SK-N-SH (cell line): ENCODE measurements at regions not wholly inside any gene's neighbourhood (a gene's known extent, or its start where the extent isn't known, plus 50 kb on each side); places are given as distances from the start of the nearest gene placed in this dataset.

ENCODE experiments used
- CTCF ChIA-PET: fragments of 300-600, 350-600 bp; formaldehyde crosslinking; extraction: SDS; loops from one replicate; lab custom pipeline; 2021; lab: Yijun Ruan, JAX
- POLR2A ChIA-PET: fragments of 350-600 bp; sonication (Branson Sonifier 250); formaldehyde crosslinking; extraction: SDS; loops from one replicate; lab custom pipeline; 2020; ENCODE audit warnings: antibody characterized with exemption, inconsistent platforms; lab: Yijun Ruan, JAX
- DNase-seq: peaks from one replicate; pipeline ENCODE4 v3.0.0; 2012
- H2AFZ ChIP-seq: fragments of 200-600 bp; sonication (generic); 2 replicates; pipeline ENCODE4 v1.8.1; 2016; ENCODE audit warnings: antibody characterized with exemption, mild to moderate bottlenecking, low read depth
- H3F3A ChIP-seq: fragments of 200-600 bp; sonication (generic); replicated peaks from 2 replicates; pipeline ENCODE3; 2016; ENCODE audit warnings: antibody characterized with exemption, mild to moderate bottlenecking; ENCODE audit not compliant: insufficient read depth
- H3K27ac ChIP-seq, 2 experiments: fragments of 200-500 bp in 1 of 2; fragments of 200-600 bp in 1 of 2; sonication (Bioruptor generic) in 1 of 2; sonication (generic), shearing (Covaris generic) in 1 of 2; 2 replicates each; pipeline versions ENCODE4 v1.5.1 to v1.6.1; 2014 to 2016; ENCODE audit warnings: low read depth in 2 of 2, inconsistent platforms in 1 of 2, low read length in 1 of 2, mild to moderate bottlenecking in 1 of 2, mixed read lengths in 1 of 2
- H3K27me3 ChIP-seq: fragments of 200-600 bp; sonication (generic), shearing (Covaris generic); 2 replicates; pipeline ENCODE4 v1.6.1; 2016; ENCODE audit warnings: mixed run types; ENCODE audit not compliant: insufficient read depth
- H3K36me3 ChIP-seq, 2 experiments: fragments of 200-500 bp in 1 of 2; fragments of 200-600 bp in 1 of 2; sonication (Bioruptor generic) in 1 of 2; sonication (generic) in 1 of 2; replicated peaks in 1 of 2; 2 replicates each; pipeline versions ENCODE3 to v1.5.1; 2014 to 2016; ENCODE audit warnings: low read length in 1 of 2, mild to moderate bottlenecking in 1 of 2; ENCODE audit not compliant: insufficient read depth in 2 of 2, control insufficient read depth in 1 of 2
- H3K4me1 ChIP-seq, 2 experiments: fragments of 200-500 bp in 1 of 2; fragments of 200-600 bp in 1 of 2; sonication (Bioruptor generic) in 1 of 2; sonication (generic), shearing (Covaris generic) in 1 of 2; 2 replicates each; pipeline versions ENCODE4 v1.5.1 to v1.6.1; 2014 to 2016; ENCODE audit warnings: low read depth in 1 of 2, low read length in 1 of 2, mixed run types in 1 of 2; ENCODE audit not compliant: insufficient read depth in 2 of 2, control insufficient read depth in 1 of 2
- H3K4me2 ChIP-seq: fragments of 200-600 bp; sonication (generic), shearing (Covaris generic); 2 replicates; pipeline ENCODE4 v1.6.1; 2017; ENCODE audit warnings: mixed run types
- H3K4me3 ChIP-seq, 2 experiments: fragments of 200-500 bp in 1 of 2; fragments of 200-600 bp in 1 of 2; sonication (Bioruptor generic) in 1 of 2; sonication (generic), shearing (Covaris generic) in 1 of 2; 2 replicates each; pipeline versions ENCODE4 v1.5.1 to v1.8.1; 2014 to 2016; ENCODE audit warnings: low read depth in 2 of 2, inconsistent platforms in 1 of 2, low read length in 1 of 2, mild to moderate bottlenecking in 1 of 2, mixed read lengths in 1 of 2, moderate library complexity in 1 of 2
- H3K79me2 ChIP-seq: fragments of 200-600 bp; sonication (generic); 2 replicates; pipeline ENCODE4 v1.8.1; 2017; ENCODE audit warnings: mild to moderate bottlenecking; ENCODE audit not compliant: insufficient read depth
- H3K9ac ChIP-seq: fragments of 200-600 bp; sonication (generic); 2 replicates; pipeline ENCODE4 v1.6.1; 2017; ENCODE audit warnings: mixed run types
- H3K9me2 ChIP-seq: fragments of 200-600 bp; sonication (generic); 2 replicates; pipeline ENCODE4 v1.6.1; 2017; ENCODE audit warnings: mixed run types
- H3K9me3 ChIP-seq: fragments of 200-600 bp; sonication (generic); 2 replicates; pipeline ENCODE4 v1.6.1; 2017; ENCODE audit warnings: mixed run types, mild to moderate bottlenecking, moderate library complexity
- H4K20me1 ChIP-seq: fragments of 200-600 bp; sonication (generic); 2 replicates; pipeline ENCODE4 v1.6.1; 2017; ENCODE audit warnings: mild to moderate bottlenecking, mixed run types; ENCODE audit not compliant: insufficient read depth
- EP300 ChIP-seq, 2 experiments: IDR thresholded peaks; 2 replicates each; pipeline versions ENCODE4 v1.4.0 to v1.6.1; 2012; ENCODE audit warnings: borderline replicate concordance in 1 of 2, low read depth in 1 of 2, low read length in 1 of 2
- FOSL2 ChIP-seq: IDR thresholded peaks from 2 replicates; pipeline ENCODE4 v1.4.0; 2012; ENCODE audit warnings: low read depth, mild to moderate bottlenecking, moderate library complexity, borderline replicate concordance
- FOXM1 ChIP-seq: IDR thresholded peaks from 2 replicates; pipeline ENCODE4 v1.4.0; 2012; ENCODE audit warnings: low read depth, mild to moderate bottlenecking
- GATA2 ChIP-seq: sonication (generic); formaldehyde crosslinking; IDR thresholded peaks from 2 replicates; pipeline ENCODE4 v1.5.0; 2020; ENCODE audit warnings: mild to moderate bottlenecking, missing genetic modification reagents
- MAX ChIP-seq: IDR thresholded peaks from 2 replicates; pipeline ENCODE4 v1.4.0; 2012; ENCODE audit warnings: low read depth
- MEF2A ChIP-seq: IDR thresholded peaks from 2 replicates; pipeline ENCODE4 v1.4.0; 2012; ENCODE audit warnings: low read depth, borderline replicate concordance
- POLR2AphosphoS5 ChIP-seq: IDR thresholded peaks from 2 replicates; pipeline ENCODE4 v1.6.1; 2012; ENCODE audit warnings: low read depth, low read length
- REST ChIP-seq: IDR thresholded peaks from 2 replicates; pipeline ENCODE4 v1.6.1; 2012; ENCODE audit warnings: mild to moderate bottlenecking, low read depth, low read length, moderate library complexity
- RFX5 ChIP-seq: IDR thresholded peaks from 2 replicates; pipeline ENCODE4 v1.6.1; 2012; ENCODE audit warnings: mild to moderate bottlenecking, improper control_type of control experiment, low read length
- SIN3A ChIP-seq: IDR thresholded peaks from 2 replicates; pipeline ENCODE4 v1.6.1; 2012; ENCODE audit warnings: low read depth, mild to moderate bottlenecking, low read length, moderate library complexity, borderline replicate concordance
- TCF12 ChIP-seq: IDR thresholded peaks from 2 replicates; pipeline ENCODE4 v1.4.0; 2012
- TEAD4 ChIP-seq: IDR thresholded peaks from 2 replicates; pipeline ENCODE4 v1.4.0; 2012; ENCODE audit warnings: mild to moderate bottlenecking, borderline replicate concordance; ENCODE audit not compliant: insufficient read depth
- USF2 ChIP-seq: fragments of 150-350 bp; IDR thresholded peaks from 2 replicates; pipeline ENCODE4 v1.6.1; 2017; ENCODE audit warnings: antibody characterized with exemption, low read length, low read depth, borderline replicate concordance
- WGBS: methylation state at CpG from one replicate; pipeline ENCODE4 v1.1.6; 2017; ENCODE audit warnings: low lambda C conversion rate; 5-methylcytosine and 5-hydroxymethylcytosine counted together
- TF ChIP-seq, protein P1 (sequence below): IDR thresholded peaks from 2 replicates; pipeline ENCODE4; 2012
- TF ChIP-seq, protein P2 (sequence below): IDR thresholded peaks from 2 replicates; pipeline ENCODE4 v1.4.0; 2012; ENCODE audit warnings: low read depth, borderline replicate concordance

- Histone ChIP-seq H3K4me1 (no peaks in the 10 kb centered on the region), H3K27ac (no peak overlapping the region), H3K9me3 (no peaks in the 10 kb centered on the region), H3K36me3 (no peaks in the 10 kb centered on the region), H3F3A (no peaks in the 10 kb centered on the region), H3K79me2 (no peaks in the 10 kb centered on the region), H3K9me2 (no peaks in the 10 kb centered on the region), H4K20me1 (no peaks in the 10 kb centered on the region), H3K9ac (no peak overlapping the region), H2AFZ (no peak overlapping the region), H3K4me2 (no peak overlapping the region), H3K4me3 (no peak overlapping the region), H3K27me3 (no peaks in the 10 kb centered on the region)
- DNase-seq = no peak
- TF ChIP-seq, protein P1, sequence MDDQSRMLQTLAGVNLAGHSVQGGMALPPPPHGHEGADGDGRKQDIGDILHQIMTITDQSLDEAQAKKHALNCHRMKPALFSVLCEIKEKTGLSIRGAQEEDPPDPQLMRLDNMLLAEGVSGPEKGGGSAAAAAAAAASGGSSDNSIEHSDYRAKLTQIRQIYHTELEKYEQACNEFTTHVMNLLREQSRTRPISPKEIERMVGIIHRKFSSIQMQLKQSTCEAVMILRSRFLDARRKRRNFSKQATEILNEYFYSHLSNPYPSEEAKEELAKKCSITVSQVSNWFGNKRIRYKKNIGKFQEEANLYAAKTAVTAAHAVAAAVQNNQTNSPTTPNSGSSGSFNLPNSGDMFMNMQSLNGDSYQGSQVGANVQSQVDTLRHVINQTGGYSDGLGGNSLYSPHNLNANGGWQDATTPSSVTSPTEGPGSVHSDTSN = no peak
- no peak for TF ChIP-seq REST
- no peak for TF ChIP-seq TEAD4
- WGBS = 16% methylated on average over 2 of the region's 2 CpGs
- ChIA-PET CTCF (no interaction called here), POLR2A (no interaction called here)
These were observed 431.6 kb downstream of the ICE1 start for GRCh38 chr5:5854087-5854486.

- Histone ChIP-seq H2AFZ (no peak overlapping the region), H3K4me3 (no peak overlapping the region), H3K4me2 (no peak overlapping the region), H3K4me1 (no peaks in the 10 kb centered on the region), H3K9me2 (no peaks in the 10 kb centered on the region), H3K27ac (no peak overlapping the region), H4K20me1 (no peaks in the 10 kb centered on the region), H3K9me3 (0 out of 2 replicates have a peak, but pooled peaks cover under 1% of the 10 kb centered on the region), H3K9ac (no peak overlapping the region), H3K27me3 (no peaks in the 10 kb centered on the region), H3K79me2 (no peaks in the 10 kb centered on the region), H3F3A (no peaks in the 10 kb centered on the region), H3K36me3 (no peaks in the 10 kb centered on the region)
- ChIA-PET CTCF (no interaction called here), POLR2A (no interaction called here)
- 71% methylated on average over 12 of the region's 12 CpGs for WGBS
- DNase-seq = no peak
- no peak for TF ChIP-seq SIN3A
- TF ChIP-seq MAX = no peak
- TF ChIP-seq USF2 = no peak
- no peak for TF ChIP-seq REST
- no peak for TF ChIP-seq POLR2AphosphoS5
- TF ChIP-seq RFX5 = no peak
- no peak for TF ChIP-seq FOXM1
- TF ChIP-seq, protein P2, sequence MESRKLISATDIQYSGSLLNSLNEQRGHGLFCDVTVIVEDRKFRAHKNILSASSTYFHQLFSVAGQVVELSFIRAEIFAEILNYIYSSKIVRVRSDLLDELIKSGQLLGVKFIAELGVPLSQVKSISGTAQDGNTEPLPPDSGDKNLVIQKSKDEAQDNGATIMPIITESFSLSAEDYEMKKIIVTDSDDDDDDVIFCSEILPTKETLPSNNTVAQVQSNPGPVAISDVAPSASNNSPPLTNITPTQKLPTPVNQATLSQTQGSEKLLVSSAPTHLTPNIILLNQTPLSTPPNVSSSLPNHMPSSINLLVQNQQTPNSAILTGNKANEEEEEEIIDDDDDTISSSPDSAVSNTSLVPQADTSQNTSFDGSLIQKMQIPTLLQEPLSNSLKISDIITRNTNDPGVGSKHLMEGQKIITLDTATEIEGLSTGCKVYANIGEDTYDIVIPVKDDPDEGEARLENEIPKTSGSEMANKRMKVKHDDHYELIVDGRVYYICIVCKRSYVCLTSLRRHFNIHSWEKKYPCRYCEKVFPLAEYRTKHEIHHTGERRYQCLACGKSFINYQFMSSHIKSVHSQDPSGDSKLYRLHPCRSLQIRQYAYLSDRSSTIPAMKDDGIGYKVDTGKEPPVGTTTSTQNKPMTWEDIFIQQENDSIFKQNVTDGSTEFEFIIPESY = no peak
- TF ChIP-seq TCF12 = no peak
- no peak for TF ChIP-seq GATA2 (CRISPR knock-in tag)
- no peak for TF ChIP-seq FOSL2
- TF ChIP-seq MEF2A = no peak
- TF ChIP-seq EP300 (IDR thresholded peaks at IDR 0.05; ENCODE audit: borderline replicate concordance in 1 of 2, low read depth in 1 of 2, low read length in 1 of 2) = no peak
- no peak for TF ChIP-seq TEAD4
These were observed 416.0 kb downstream of the ICE1 start for GRCh38 chr5:5838493-5838892.
